DOHH2 (cell line): ENCODE measurements at regions not wholly inside any gene's neighbourhood (a gene's known extent, or its start where the extent isn't known, plus 50 kb on each side); places are given as distances from the start of the nearest gene placed in this dataset.

Experiments
- H3F3A ChIP-seq: fragments of 200-600 bp; sonication (generic), shearing (Covaris generic); 2 replicates; pipeline ENCODE4 v1.6.0; 2016; ENCODE audit warnings: antibody characterized with exemption, mild to moderate bottlenecking; ENCODE audit not compliant: control insufficient read depth, insufficient read depth
- H3K27ac ChIP-seq: fragments of 200-600 bp; sonication (generic); 2 replicates; pipeline ENCODE4 v1.5.1; 2014; ENCODE audit warnings: low read depth, mild to moderate bottlenecking, low read length, moderate library complexity
- H3K27me3 ChIP-seq: fragments of 200-600 bp; sonication (generic); 2 replicates; pipeline ENCODE4 v1.6.1; 2014; ENCODE audit warnings: mild to moderate bottlenecking, low read length, mixed read lengths; ENCODE audit not compliant: control insufficient read depth
- H3K36me3 ChIP-seq: fragments of 200-600 bp; sonication (generic); 2 replicates; pipeline ENCODE4 v1.6.1; 2014; ENCODE audit warnings: mild to moderate bottlenecking, low read length, moderate library complexity, mixed read lengths; ENCODE audit not compliant: control insufficient read depth
- H3K4me1 ChIP-seq: fragments of 200-600 bp; sonication (generic); 2 replicates; pipeline ENCODE4 v1.6.1; 2014; ENCODE audit warnings: mild to moderate bottlenecking, low read length, mixed read lengths; ENCODE audit not compliant: control insufficient read depth
- H3K4me2 ChIP-seq: fragments of 200-600 bp; sonication (generic); 2 replicates; pipeline ENCODE4 v1.6.0; 2014; ENCODE audit warnings: mild to moderate bottlenecking, low read length, moderate library complexity
- H3K4me3 ChIP-seq: fragments of 200-600 bp; sonication (generic); 2 replicates; pipeline ENCODE4 v1.5.1; 2014; ENCODE audit warnings: mild to moderate bottlenecking, low read length, mixed read lengths
- H3K79me2 ChIP-seq: fragments of 200-600 bp; sonication (generic); 2 replicates; pipeline ENCODE4 v1.6.1; 2014; ENCODE audit warnings: mild to moderate bottlenecking, low read length, mixed read lengths; ENCODE audit not compliant: control insufficient read depth
- H3K9me2 ChIP-seq: fragments of 200-600 bp; sonication (generic); replicated peaks from 2 replicates; pipeline ENCODE4 v1.6.1; 2014; ENCODE audit warnings: mild to moderate bottlenecking, low read length, mixed read lengths; ENCODE audit not compliant: control insufficient read depth
- H3K9me3 ChIP-seq: fragments of 200-600 bp; sonication (generic); 2 replicates; pipeline ENCODE4 v1.6.1; 2014; ENCODE audit warnings: antibody characterized with exemption, low read length, mixed read lengths; ENCODE audit not compliant: control insufficient read depth, insufficient read depth
- H4K20me1 ChIP-seq: fragments of 200-600 bp; sonication (generic); 2 replicates; pipeline ENCODE4 v1.6.0; 2014; ENCODE audit warnings: low read depth, mild to moderate bottlenecking, antibody characterized with exemption, low read length, moderate library complexity; ENCODE audit not compliant: control insufficient read depth, insufficient read depth
- CTCF ChIP-seq: fragments of 200-600 bp; sonication (generic); IDR thresholded peaks from one replicate; pipeline ENCODE4 v1.5.1; 2014; ENCODE audit warnings: antibody characterized with exemption, mild to moderate bottlenecking, low read depth, low read length; ENCODE audit not compliant: poor library complexity, severe bottlenecking
- EZH2phosphoT487 ChIP-seq: fragments of 200-600 bp; sonication (generic); IDR thresholded peaks from 2 replicates; pipeline ENCODE4 v1.6.1; 2017; ENCODE audit warnings: borderline replicate concordance, mild to moderate bottlenecking, antibody characterized with exemption, low read length, moderate library complexity, mixed read lengths

DNA sequence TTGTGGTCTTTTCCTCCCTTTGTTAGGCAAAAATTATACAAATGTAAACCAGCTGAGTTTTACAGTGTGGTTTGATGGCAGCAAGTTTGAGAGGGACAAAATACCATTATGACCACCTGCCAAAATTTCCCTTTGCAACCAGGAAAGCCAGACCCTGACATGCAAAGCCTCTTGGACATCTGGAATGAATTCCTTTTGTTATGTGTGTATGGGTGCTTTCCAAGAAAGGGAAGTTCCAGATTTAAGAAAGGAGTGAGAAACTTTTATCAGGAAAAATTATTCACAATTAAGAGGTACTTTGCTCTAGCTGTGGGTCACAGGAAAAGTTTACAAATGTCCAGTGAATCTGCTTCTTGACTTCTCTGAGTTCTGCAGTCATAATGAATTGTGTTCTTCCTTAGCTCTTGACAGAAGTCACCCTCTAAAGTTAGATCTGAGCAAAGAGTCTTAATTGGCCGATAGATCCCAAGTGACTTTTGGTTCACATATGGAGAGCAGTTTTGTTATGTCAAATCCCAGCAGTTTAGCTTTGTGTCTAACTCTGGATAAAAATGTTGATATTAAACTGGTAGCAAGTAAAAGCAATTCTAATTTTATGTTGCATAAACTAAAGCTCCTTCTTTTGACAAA lies 295.9 kb upstream of the ZNF608 start:
- Histone ChIP-seq H3K27ac (no peak overlapping the region), H3K4me2 (no peak overlapping the region), H4K20me1 (no peaks in the 10 kb centered on the region), H3K27me3 (no peaks in the 10 kb centered on the region), H3K9me2 (no peaks in the 10 kb centered on the region), H3K9me3 (no peaks in the 10 kb centered on the region), H3K4me3 (no peak overlapping the region), H3K4me1 (peaks cover 22% of the 10 kb centered on the region), H3K79me2 (no peaks in the 10 kb centered on the region), H3F3A (no peaks in the 10 kb centered on the region), H3K36me3 (no peaks in the 10 kb centered on the region)
- TF ChIP-seq EZH2phosphoT487 (no peak), CTCF (no peak)

GRCh38 chr5:125043781-125044391 lies 297.4 kb upstream of the ZNF608 start:
- Histone ChIP-seq H3K9me2 (no peaks in the 10 kb centered on the region), H3K9me3 (no peaks in the 10 kb centered on the region), H3K79me2 (no peaks in the 10 kb centered on the region), H3K36me3 (no peaks in the 10 kb centered on the region), H3K4me2 (no peak overlapping the region), H3K27ac (no peak overlapping the region), H3F3A (no peaks in the 10 kb centered on the region), H4K20me1 (no peaks in the 10 kb centered on the region), H3K4me1 (peaks cover 7% of the 10 kb centered on the region), H3K27me3 (no peaks in the 10 kb centered on the region), H3K4me3 (no peak overlapping the region)
- TF ChIP-seq EZH2phosphoT487 (no peak), CTCF (no peak)

DNA sequence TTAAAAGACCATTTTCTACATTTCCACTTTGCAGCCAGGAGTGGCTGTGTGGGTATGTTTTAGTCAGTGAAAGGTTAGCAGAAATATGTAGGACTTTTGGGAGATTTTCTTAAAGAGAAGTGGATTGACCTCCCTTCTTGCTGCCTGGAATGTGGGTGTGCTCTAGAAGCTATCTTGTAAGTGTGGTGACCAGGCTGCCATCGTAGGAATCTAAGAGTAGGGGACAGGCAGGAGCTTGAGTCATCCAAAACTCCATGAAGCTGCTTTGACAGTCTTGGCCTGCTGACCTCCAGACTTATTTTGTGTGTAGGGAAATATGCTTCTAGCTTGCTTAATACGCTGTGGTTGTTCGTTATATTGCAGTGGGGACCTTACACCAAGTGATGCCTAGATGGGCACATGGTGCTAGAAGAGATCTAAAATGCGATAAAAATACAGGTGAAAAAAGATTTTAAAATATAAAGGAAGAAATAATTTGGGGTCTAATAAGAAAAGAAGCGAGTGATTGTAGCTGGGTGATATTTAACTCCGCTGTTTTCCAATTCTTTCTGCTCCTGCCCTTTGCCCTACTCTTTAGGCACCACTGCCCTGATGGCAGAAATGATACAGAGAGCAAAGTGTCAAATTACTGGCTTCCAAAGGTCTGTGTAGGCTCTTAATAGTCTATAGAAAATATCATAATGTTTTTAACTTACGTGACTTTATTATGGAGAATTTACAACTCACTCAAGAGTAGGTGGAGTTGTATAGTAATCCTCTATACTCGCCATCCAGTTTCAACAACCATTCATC lies 298.2 kb upstream of the ZNF608 start:
- Histone ChIP-seq H3K79me2 (no peaks in the 10 kb centered on the region), H3K9me3 (no peaks in the 10 kb centered on the region), H4K20me1 (no peaks in the 10 kb centered on the region), H3F3A (no peaks in the 10 kb centered on the region), H3K4me1 (peaks cover 5% of the 10 kb centered on the region), H3K4me2 (no peak overlapping the region), H3K4me3 (no peak overlapping the region), H3K27ac (no peak overlapping the region), H3K36me3 (no peaks in the 10 kb centered on the region), H3K9me2 (no peaks in the 10 kb centered on the region), H3K27me3 (no peaks in the 10 kb centered on the region)
- no peak for TF ChIP-seq EZH2phosphoT487
- TF ChIP-seq CTCF = no peak
